GM21447 (cell line): ENCODE measurements at regions not wholly inside any gene's neighbourhood (a gene's known extent, or its start where the extent isn't known, plus 50 kb on each side); places are given as distances from the start of the nearest gene placed in this dataset.
"Not testable (repeated sequence)": the region's sequence is repeated elsewhere in the genome, so short reads cannot be mapped to it uniquely, and the experiment has no call there.

Experiments used
- ATAC-seq: cut with Tn5 transposase; IDR thresholded peaks from one replicate; pipeline ENCODE4 v1.9.1; 2021; ENCODE audit not compliant: unreplicated experiment

DNA sequence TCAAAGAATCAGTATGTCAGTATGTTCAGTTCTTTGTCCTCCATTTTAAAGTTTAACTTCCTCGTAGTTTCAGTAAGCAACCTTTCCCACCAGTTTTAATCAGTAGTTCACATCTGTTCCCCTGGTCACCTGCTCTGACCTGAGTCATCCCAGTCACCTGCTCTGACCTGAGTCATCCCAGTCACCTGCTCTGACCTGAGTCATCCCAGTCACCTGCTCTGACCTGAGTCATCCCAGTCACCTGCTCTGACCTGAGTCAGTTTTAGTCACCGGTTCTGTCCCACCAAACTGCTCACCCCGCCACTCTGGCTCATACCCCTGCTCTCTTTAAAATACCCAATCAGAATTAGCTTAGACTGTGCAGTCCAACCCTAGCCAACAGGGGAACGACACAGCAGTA is 180.1 kb upstream of the CNTN6 start:
- ATAC-seq: not testable (repeated sequence)

DNA sequence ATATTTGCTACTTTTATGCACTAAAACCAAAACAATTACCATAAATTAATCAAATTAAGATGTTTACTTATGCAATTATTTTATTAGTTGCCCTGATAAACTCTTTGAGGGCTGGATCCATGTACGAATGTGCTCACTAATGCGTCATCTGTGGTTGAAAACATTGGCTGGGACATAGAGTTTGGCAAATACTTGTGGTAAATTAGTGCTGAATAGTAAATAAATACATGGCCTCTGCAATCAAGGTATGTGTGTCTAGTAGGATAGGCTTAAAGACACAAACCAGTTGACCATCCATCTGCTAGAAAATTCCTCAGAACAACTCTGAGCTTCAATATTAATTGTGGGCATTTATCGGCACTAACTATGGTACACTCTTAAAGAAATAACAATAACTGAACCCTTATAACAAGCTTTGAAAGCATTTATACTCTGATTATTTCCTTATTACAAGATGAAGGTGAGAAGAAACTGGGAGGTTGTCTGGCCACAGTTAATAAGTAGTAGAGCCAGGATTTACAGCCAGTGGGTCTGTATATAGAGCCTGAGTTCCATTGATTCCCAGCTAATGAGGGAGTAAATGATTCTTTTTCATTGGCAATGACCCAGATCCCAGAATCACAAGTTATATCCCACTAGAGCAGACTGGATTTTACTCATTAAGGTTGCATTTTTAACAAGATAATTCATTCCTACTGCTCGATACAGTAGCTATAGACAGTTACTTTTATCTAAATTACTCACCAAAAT is 169.5 kb upstream of the CNTN6 start:
- no peak for ATAC-seq

DNA sequence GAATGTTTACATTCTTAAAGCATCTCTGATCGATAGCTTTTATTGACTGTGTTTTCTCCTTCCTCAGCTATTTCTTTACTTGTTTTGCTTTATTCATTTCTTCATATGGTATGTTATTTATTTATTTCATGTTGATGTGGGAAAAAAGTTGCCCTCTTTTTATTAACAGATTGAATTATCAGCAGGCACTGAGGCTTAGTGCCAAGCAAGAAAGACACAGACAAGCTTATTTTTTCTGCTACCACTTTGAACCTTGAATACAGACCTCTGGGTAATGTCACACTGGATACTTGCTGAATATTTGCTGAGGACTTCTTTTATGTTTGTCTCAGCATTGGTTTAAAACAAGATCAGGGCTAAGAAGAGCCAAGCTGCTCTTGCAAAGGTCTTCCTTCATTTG is 162.0 kb upstream of the CNTN6 start:
- no peak for ATAC-seq

DNA sequence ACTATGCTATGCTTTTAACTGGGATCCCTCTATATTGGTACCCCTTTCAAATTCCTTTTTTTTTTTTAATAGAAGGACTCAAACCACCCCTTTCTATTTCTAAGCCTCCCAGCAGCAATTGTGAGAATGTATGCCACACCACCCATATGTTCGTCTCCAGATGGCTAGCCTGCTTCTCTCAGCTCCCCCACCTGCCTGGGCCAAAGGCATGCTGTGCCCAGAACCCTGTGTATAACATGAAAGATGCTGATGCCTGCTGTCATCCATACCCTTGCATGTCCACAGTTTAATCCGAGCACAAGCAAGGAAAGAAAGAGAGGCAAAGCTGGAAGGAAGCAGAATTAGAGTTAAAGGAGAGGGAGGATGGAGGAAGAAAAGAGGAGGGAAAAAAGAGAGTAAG is 159.5 kb upstream of the CNTN6 start:
- ATAC-seq: no peak

DNA sequence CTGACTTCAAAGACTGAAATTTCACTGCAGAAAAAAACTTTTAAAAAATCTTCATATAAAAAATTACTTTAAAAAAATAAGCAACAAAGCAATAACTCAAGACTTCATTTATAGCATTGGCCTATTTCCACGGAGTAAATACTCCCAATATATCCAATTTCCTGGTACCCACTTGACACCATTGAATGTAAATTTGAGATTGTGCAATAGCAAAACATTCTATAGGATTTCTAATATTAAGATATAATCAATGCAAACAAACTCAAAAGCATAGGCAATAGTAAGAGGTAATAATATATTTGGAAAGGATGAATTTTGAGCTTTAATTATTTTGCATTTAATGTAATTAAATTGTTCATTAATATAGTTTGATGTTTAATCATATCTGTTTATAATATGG is 148.0 kb upstream of the CNTN6 start:
- ATAC-seq: no peak

DNA sequence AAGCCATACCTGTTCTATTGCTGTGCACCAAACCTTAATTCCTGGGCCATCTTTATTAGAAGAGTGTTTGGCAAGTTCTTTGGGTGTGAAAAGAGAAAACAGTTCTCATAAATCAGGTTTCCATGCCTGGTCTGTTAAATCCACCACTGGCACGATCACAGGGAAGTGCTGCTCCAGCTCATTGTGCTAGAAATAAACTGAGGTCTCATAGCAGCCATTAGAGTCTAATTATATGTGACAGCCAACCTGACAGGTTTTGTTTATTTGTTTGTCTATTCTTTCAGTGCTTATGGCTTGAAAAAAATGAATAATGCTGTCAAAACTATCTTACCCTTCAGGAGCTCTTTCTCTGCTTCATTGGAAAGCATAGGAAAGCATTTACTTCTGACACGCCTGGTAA is 147.1 kb upstream of the CNTN6 start:
- ATAC-seq: no peak

DNA sequence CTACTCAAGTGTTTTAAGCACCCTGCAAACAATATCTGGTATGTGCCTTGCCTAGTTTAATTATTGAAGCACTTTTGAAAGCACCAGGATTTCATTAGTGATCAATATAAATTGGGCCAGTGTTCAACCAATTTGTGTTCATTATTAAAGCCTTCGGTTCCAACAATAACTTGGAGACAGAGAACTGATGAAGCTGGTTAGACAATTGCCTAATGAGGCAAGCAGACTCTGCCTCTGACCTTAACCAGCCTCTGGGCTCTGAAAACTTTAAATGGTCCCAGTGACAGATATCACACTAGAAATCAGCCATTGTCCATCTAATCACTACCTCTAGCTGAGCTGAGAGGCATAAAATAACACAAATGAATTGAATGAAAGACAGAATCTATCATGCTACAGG is 139.9 kb upstream of the CNTN6 start:
- ATAC-seq: no peak

DNA sequence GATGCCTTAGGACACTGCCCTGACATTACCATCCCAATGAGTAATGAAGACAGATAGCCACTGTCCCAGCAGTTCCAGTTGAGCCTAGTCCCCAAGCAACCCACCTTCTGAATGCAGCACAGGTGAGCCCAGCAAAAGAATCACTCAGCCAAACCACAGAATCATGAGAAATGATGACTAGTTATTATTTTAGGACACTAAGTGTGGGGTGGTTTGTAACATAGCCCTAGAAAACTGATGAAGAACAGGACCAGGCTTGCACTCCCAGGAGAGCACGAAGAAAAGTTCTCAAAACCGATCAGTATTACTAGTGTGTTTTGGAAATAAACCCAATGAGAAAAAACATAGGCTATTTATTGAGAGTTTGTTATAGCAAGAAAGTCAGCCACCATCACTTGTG is 129.6 kb upstream of the CNTN6 start:
- no peak for ATAC-seq

DNA sequence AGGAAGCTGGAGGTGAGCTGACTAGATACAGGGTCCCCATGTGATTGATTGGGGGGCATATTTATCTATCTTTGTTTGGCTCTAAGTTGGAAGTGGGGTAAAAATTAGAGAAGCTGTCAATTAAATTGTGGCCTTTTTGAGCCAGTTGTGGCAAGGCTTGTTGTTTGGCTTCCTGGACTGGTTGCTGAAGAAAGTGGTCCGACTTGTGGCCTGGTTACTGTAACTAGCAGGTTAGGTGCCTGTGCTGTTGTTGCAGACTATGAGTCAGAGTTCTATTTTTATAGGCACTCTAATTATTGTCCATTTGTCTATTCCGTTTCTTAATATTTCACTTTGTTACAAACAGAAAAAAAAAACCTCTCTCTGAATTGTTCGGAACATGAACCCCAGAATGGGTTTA is 129.1 kb upstream of the CNTN6 start:
- no peak for ATAC-seq

DNA sequence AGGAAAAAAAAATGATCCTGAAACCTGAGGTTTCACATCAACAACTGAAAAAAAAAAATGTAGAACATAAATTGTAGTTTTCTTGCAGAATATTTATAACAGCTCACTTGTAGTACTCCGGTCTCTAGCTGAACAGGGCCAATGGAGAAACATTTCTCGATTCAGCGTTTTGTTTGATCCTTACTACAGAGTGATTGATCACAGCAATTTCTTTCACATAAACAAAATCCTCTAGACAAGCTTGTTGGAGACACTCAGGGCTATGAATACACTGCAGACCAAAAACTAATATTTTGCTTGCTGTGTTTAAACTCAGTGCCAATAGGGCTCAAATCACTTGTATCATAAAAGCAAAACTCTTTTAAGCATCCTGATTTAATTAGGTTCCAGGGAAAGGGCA is 127.0 kb upstream of the CNTN6 start:
- ATAC-seq: no peak

DNA sequence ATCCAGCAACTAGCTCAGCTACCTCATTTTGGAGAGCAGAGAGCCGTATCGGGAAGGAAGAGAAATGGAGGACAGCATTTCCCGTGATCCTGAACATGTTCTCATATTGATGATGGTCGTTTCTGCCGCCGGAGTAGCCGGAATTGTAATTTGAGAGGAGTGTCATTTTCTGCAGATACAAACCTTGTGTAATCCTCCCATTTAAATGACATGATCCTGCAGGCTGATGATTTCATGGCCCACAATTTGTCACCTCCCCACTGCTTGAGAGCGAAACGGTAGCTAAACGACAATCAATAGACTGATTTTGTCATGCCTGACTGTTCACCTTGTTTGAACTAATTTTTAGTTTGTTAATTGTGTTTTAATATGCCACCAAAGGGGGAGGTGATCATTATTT is 126.5 kb upstream of the CNTN6 start:
- ATAC-seq: no peak

DNA sequence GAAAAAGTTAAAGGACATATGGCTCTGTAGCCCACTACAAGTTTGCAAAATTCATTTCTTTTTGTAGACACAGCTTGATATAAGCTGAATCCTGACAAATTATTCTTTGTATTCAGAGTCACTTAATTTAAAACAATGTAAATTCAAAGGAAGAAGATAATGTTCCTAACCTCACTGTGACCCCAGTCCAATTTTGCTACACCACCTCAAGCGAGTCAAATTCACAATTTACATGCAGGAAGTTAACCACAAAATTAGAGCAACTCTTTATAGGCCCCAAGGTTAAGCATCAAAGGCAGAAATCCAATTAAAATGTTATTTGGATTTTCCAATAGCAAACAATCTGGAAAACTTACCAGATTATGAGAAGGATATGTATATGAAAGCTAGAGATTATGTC is 119.5 kb upstream of the CNTN6 start:
- ATAC-seq: no peak

DNA sequence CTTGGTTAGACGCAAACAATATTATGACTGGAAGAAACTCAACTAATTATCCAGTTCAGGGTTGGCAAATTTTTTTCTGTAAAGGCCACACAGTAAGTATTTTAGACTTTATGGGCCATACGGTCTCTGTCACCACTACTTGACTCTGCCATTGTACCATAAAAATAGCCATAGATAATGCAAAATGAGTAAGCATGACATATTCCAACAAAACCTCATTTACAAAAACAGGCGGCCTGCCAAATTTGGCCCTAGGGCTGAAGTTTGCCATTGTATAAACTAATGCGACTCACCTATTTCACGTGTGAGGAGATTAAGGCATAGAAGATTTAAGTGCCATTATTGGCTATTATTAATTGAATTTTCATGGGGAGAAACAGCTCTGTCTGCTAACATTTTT is 116.8 kb upstream of the CNTN6 start:
- ATAC-seq: no peak

DNA sequence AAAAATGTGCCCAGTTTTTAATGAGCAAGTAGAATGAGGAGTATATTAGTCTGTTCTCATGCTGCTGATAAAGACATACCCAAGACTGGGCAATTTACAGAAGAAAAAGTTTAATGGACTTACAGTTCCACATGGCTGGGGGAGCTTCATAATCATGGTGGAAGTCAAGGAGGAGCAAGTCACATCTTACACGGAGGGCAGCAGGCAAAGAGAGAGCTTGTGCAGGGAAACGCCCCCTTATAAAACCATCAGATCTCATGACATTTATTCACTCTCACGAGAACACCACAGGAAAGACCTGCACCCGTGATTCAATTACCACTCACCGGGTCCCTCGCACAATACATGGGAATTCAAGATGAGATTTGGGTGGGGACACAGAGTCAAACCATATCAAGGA is 111.7 kb upstream of the CNTN6 start:
- ATAC-seq: no peak

DNA sequence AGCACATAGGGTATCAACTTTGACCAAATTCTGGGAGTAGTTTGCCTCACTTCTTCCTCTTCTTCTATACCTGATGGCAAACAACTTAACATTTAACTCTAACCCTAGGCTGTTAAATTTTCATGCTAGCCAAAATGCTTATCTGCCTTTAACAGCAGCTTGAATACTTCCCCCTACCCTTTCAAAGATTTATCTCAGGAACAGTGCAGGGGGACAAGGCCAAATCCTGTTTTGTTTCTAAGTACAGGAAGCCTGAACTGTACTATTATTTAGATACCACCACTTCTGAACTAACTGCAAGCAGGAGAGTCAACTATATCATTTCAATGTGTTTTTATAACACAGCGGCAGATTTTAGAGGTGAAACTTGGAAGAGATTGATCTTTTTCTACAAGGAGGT is 104.0 kb upstream of the CNTN6 start:
- ATAC-seq: no peak

DNA sequence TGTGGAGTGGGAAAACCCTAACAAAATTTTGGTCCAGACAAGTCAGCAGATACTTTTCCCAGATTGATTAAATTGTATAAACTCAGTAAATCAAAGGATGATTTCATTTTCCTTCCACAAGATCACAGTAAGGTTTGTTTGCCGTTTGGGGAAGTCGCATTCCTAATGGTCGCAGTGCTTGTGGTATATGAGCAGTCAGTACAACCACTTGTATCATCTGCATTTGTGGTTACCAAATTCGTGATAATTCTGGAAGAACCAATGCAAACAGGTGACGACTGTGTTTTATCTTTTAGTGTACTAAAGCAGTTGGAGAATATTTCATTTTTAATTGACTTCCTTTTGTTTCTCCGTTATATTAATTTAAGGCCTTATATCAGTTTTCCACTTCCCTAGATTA is 100.0 kb upstream of the CNTN6 start:
- no peak for ATAC-seq

DNA sequence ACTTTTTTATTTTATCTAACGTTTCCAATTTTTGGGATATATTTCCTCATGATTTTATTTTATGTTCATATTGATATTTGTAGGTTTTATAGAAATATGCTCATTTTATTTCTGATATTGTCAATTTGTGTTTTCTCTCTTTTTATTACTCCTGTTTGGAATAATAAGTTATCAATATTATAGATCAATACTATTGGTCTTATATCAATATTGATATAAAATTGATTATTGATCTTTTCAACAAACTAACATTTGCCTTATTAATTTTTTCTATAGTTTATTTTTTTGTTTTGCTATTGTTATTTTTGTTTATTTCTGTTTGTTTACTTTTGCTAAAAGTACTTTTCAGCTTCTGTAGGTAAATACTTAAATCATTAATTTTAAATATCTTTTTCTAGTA is 90.8 kb upstream of the CNTN6 start:
- ATAC-seq: no peak

DNA sequence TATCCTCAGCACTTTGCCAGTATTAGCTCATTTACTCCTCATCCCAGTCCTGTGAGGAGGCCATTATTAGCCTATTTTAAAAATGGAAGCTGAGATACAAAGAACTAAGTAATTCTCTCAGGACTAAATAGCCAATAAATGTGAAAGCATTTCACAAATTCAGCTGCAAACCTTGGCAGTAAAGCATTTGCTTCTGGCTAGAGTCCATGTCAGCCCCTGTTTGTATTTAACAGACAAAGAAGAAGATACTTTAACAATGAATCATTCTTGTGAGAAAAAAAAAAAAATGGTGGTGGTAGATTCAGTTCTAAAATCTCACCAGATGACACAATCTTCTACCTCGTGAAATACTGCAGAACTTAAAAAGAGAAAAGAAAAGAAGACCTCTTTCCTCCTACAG is 85.0 kb upstream of the CNTN6 start:
- no peak for ATAC-seq

DNA sequence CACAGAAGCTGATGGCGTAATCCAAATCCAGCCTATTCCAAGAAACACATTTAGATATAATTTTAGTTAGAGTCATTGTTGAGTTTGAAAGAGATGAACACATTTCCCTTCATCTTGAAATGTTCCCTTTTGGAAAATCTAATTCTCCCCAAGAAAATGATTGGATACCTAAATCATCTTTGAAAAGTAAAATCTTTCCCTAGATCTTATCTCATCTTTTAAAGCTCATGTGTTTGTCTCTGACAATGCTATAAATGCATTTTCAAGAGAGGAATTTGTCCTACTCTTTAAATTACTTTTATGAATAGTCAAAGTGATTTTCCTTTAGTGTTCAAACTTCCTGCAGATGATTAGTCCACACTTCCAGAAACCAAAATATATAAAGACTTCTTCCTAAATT is 82.6 kb upstream of the CNTN6 start:
- no peak for ATAC-seq

DNA sequence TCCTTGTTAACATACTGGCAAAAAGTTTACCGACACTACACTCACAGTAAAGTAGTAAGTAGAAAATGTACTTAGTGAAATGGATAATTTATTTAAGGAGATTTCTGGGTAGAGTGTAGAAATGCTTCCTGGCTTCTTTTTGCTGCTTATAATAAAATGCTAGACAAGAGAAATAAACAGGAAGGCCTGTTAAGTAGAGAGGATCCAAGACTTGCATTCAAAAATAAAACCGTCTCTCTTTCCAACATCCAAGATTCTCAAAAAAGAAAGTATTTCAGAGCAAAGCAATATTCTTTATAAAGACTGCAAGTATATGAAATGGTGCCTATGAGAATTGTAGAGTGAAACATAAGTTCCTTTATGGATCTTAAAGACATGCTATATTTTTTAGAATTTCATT is 77.0 kb upstream of the CNTN6 start:
- ATAC-seq: no peak

DNA sequence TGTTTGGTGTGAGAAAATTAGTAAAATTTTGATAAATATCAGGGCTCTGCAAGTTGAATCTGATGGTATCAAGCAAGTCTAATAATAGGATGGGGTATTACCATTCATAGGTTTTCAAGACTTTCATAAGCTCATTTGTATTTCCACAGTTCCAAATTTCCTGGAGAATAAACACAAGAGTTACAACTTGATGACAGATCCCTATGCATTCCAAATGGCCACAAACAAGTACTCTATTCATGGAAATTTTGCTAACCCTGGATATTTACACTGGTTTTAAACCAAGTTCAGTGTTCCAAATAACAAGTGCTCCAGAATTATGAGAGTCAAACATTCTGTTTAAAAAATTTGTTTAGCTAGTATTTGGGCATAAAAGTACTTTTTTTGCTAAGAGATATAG is 75.0 kb upstream of the CNTN6 start:
- ATAC-seq: no peak

DNA sequence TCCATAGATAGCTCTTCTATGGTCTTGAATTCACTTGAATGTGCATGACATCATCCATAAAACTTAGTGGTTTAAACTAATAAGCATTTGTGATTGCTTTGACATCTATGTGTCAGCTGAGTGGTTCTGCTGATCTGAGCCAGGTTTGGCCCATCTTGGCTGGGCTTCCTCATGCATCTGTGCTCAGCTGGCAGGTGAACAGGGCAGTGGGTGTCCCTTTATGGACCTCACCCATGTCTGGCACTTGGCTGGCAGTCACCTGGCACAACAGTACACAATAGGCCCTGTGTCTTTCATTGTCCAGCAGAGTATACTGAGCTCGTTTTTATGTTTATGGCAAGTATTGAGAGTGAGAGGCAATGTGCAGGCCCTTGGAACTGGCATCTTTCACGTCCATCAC is 73.7 kb upstream of the CNTN6 start:
- ATAC-seq: no peak

DNA sequence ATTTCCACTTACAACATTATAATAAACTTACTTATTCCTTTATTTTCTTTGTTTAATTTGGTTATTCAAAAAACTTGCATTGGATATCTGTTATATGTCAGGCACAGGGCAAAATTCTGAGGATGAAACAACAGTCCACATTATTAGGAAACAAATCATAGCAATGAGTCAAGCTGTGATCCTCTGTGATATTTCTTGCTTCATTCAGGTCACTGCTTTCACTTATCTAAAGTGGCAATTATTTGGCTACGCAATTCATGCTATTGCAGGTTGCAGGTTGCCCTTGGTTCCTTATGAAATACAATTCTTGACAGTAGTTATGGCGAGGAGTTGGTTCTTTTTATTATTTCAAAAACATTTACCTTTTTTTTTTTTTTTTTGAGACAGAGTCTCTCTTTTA is 66.4 kb upstream of the CNTN6 start:
- ATAC-seq: no peak
